SH-SY5Y (cell line): ENCODE measurements at regions not wholly inside any gene's neighbourhood (a gene's known extent, or its start where the extent isn't known, plus 50 kb on each side); places are given as distances from the start of the nearest gene placed in this dataset.

Experiments used
- GATA2 ChIP-seq: IDR thresholded peaks from 2 replicates; pipeline ENCODE4 v1.6.1; 2011; ENCODE audit warnings: mild to moderate bottlenecking, low read depth, low read length
- GATA3 ChIP-seq: IDR thresholded peaks from 2 replicates; pipeline ENCODE4 v1.6.1; 2011; ENCODE audit warnings: low read depth, mild to moderate bottlenecking, low read length, moderate library complexity

GRCh38 chr18:46366201-46366600 lies 262.0 kb downstream of the HAUS1 start:
- no peak for TF ChIP-seq GATA2
- TF ChIP-seq GATA3 = no peak
